CD4-positive, alpha-beta T cell treated with Interferon gamma for 1 hour (primary cell): ENCODE measurements at regions not wholly inside any gene's neighbourhood (a gene's known extent, or its start where the extent isn't known, plus 50 kb on each side); places are given as distances from the start of the nearest gene placed in this dataset.

Source experiments
- DNase-seq: peaks from one replicate; pipeline ENCODE4 v3.0.0-alpha.2; 2020

GRCh38 chr22:48517039-48518030 is 1310.3 kb downstream of the BRD1 start:
- DNase-seq = no peak

DNA sequence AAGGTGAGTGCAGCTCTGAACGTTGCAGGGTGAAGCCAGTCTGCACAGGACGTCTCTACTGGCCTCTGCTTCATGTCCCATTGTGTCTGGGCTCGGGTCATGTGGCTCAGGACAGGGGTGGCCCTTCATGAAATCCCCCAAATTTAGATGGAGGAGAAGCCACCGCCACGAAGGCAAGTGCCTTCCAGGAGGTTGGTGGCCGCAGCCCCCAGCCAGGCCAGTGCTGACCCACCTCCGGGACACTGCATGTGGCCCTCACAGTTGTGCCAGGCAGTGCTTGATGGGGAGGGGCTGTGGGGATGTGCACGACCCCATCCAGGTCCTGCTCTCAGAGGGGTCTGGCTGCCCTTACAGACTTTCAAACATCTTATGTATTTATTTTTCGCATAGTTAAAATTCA is 1311.1 kb downstream of the BRD1 start:
- DNase-seq = no peak

- DNase-seq = no peak
Measured at GRCh38 chr22:48515571-48516200, 1312.0 kb downstream of the BRD1 start.

- DNase-seq = no peak
Measured at GRCh38 chr22:48513929-48514328, 1313.7 kb downstream of the BRD1 start.

GRCh38 chr22:48513446-48513845 is 1314.2 kb downstream of the BRD1 start:
- DNase-seq = no peak

GRCh38 chr22:48511781-48512327 is 1315.8 kb downstream of the BRD1 start:
- no peak for DNase-seq

- no peak for DNase-seq
Measured at GRCh38 chr22:48511211-48511610, 1316.5 kb downstream of the BRD1 start.

- no peak for DNase-seq
Measured at GRCh38 chr22:48510599-48510998, 1317.1 kb downstream of the BRD1 start.

GRCh38 chr22:48507595-48508350 is 1319.9 kb downstream of the BRD1 start:
- DNase-seq = no peak

GRCh38 chr22:48507171-48507570 is 1320.5 kb downstream of the BRD1 start:
- no peak for DNase-seq

GRCh38 chr22:48506506-48507145 is 1321.0 kb downstream of the BRD1 start:
- DNase-seq = no peak

GRCh38 chr22:48505891-48506290 is 1321.8 kb downstream of the BRD1 start:
- DNase-seq = no peak

DNA sequence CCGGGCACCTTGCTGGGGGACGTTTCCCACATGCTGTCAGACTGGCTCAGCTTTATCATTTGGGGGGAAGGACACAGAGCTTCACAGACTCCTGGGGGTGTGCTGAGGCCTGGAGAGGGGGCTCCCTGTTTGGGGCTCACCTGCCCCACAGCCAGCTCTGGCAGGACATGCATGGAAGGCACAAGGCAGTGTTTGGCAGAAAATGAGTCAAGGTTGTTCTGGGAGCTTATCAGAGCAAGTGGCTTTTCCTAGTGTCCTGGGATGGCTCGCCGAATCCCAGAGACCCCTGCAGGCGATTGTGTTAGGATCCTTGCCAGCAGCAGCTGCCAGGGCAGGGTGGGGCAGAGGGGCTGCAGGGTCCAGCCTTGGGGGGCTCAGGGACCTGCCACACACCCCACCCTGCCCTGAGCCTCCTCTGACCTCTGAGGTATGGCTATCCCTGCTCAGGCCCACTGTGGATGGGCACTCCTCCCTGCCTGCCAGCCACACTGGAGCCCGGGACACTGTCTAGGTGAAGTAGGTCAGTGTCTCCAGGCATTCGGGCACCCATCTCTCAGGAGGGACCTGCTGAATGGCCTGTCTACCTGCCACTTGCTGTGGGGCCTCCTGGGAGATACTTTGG is 1323.0 kb downstream of the BRD1 start:
- no peak for DNase-seq

DNA sequence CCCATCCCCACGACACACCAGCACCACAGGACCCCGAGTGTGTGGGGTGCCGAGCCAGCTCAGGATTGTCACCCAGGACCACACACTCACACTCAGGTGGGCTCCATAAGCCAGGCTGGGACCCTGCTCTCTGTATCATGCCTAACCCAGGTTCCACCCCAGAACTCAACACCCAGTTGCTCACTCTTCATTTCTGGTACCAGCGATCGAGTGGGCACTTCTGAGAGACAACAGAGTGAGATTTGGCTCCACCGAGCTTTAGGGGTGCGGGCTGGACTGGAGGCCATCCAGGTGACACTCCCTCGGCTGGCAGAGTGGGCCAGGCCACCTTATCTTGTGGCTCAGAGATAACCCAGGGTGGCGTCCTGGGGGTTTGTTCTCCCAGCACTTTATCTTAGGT is 1323.8 kb downstream of the BRD1 start:
- no peak for DNase-seq

GRCh38 chr22:48503035-48503625 is 1324.5 kb downstream of the BRD1 start:
- DNase-seq = no peak

DNA sequence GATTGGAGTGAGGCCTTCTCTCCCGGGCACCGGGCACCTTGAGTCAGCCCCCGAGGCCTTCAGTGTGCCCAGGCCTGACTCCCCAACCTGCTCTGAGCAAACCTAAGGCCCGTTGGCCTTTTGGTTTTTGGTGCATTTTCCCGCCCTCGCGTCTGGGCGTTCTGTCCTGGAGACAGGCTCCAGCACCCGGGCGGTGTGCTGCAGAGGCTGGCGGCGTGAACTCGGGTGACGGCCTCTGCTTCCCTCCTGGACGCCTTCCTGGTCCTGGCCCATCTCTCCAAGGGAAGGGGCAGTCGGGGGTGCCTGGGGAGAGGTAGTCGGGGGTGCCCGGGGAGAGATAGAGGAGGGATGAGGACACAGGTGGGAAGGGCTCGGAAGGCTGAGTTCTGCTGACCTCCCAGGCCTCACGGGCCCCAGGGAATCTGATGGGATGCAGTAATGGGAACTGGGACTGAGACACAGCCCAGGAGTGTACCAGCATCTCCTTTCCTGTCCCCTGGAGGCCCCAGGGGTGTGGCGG is 1326.4 kb downstream of the BRD1 start:
- no peak for DNase-seq

GRCh38 chr22:48500471-48501230 is 1327.0 kb downstream of the BRD1 start:
- no peak for DNase-seq

GRCh38 chr22:48499456-48500425 is 1327.9 kb downstream of the BRD1 start:
- no peak for DNase-seq
